ENCODE measurements at regions not wholly inside any gene's neighbourhood (a gene's known extent, or its start where the extent isn't known, plus 50 kb on each side); places are given as distances from the start of the nearest gene placed in this dataset.

GRCh38 chr2:71860381-71860926 lies 287.2 kb downstream of the CYP26B1 start:
- no peak for TF ChIP-seq EZH2phosphoT487 (IDR thresholded peaks at IDR 0.05; ENCODE audit: insufficient read depth, low read depth)
- TF ChIP-seq EZH2 (IDR thresholded peaks at IDR 0.05; ENCODE audit: insufficient read depth, poor library complexity, severe bottlenecking) = no peak

Data from GM23248 (cell line).